GM12878 (cell line): ENCODE measurements at regions not wholly inside any gene's neighbourhood (a gene's known extent, or its start where the extent isn't known, plus 50 kb on each side); places are given as distances from the start of the nearest gene placed in this dataset.

Experiments
- ATAC-seq: fragments of 200-7000 bp; cut with Tn5 transposase; 3 replicates; pipeline ENCODE4 v1.9.1; 2020; ENCODE audit warnings: mild to moderate bottlenecking, moderate library complexity
- BruUV-seq: library from RNA; stranded (reverse); fragments of 400-500 nt; replicated peaks from 2 replicates; lab custom pipeline; 2021; lab: Mats Ljungman, UMichigan
- CTCF ChIA-PET: fragments of 300-600 bp; sonication (Branson Sonifier 250); formaldehyde crosslinking; extraction: SDS; loops from one replicate; lab custom pipeline; 2021; ENCODE audit warnings: inconsistent platforms; lab: Yijun Ruan, JAX
- POLR2A ChIA-PET: fragments of 350-600 bp; formaldehyde crosslinking; extraction: SDS; loops from one replicate; lab custom pipeline; 2021; ENCODE audit warnings: inconsistent platforms; lab: Charles Lee
- RAD21 ChIA-PET: fragments of 300-600 bp; sonication (Branson Sonifier 250); formaldehyde crosslinking; loops from one replicate; lab custom pipeline; 2023; ENCODE audit warnings: antibody characterized with exemption; ENCODE audit not compliant: unreplicated experiment; lab: Charles Lee
- SMC1A ChIA-PET: fragments of 300-600 bp; sonication (Branson Sonifier 250); formaldehyde crosslinking; loops from one replicate; lab custom pipeline; 2023; ENCODE audit not compliant: unreplicated experiment, uncharacterized antibody; lab: Charles Lee
- DNase-seq: peaks from one replicate; pipeline ENCODE4 v3.0.0-alpha.2; 2011; ENCODE audit warnings: low read depth, low spot score
- FAIRE-seq: peaks from 3 replicates; lab custom pipeline; 2011; peaks lifted over from hg19 to GRCh38; lab: Jason Lieb, UNC
- H2AFZ ChIP-seq: 2 replicates; pipeline ENCODE4 v1.6.0; 2011; ENCODE audit warnings: low read depth, low read length, control low read depth; ENCODE audit not compliant: control insufficient read depth
- H3K27ac ChIP-seq: 2 replicates; pipeline ENCODE4 v1.5.1; 2011; ENCODE audit warnings: control low read depth; ENCODE audit not compliant: control insufficient read depth, insufficient read depth
- H3K27me3 ChIP-seq, 2 experiments: replicated peaks in 1 of 2; 2 replicates each; pipeline versions ENCODE4 v1.6.0 to v1.6.1; 2011; ENCODE audit warnings: low read length in 1 of 2; ENCODE audit not compliant: control insufficient read depth in 2 of 2, insufficient read depth in 2 of 2
- H3K36me3 ChIP-seq, 2 experiments: 2 replicates each; pipeline ENCODE4 v1.5.1; 2011; ENCODE audit warnings: low read length in 1 of 2; ENCODE audit not compliant: control insufficient read depth in 2 of 2, insufficient read depth in 2 of 2
- H3K4me1 ChIP-seq: 2 replicates; pipeline ENCODE4 v1.6.1; 2011; ENCODE audit warnings: mild to moderate bottlenecking, low read length, moderate library complexity, mixed read lengths; ENCODE audit not compliant: control insufficient read depth, insufficient read depth
- H3K4me2 ChIP-seq: 2 replicates; pipeline ENCODE4 v1.6.0; 2011; ENCODE audit warnings: control low read depth; ENCODE audit not compliant: control insufficient read depth, insufficient read depth
- H3K4me3 ChIP-seq: fragments of 200-600 bp; sonication (generic); 2 replicates; pipeline ENCODE4 v1.5.1; 2016
- H3K79me2 ChIP-seq: 2 replicates; pipeline ENCODE4 v1.6.0; 2011; ENCODE audit warnings: low read length; ENCODE audit not compliant: control insufficient read depth, insufficient read depth
- H3K9ac ChIP-seq: 2 replicates; pipeline ENCODE4 v1.8.0; 2011; ENCODE audit warnings: low read length, control low read depth, mixed read lengths; ENCODE audit not compliant: control insufficient read depth, insufficient read depth
- H3K9me3 ChIP-seq: replicated peaks from 3 replicates; pipeline ENCODE4 v1.5.1; 2011; ENCODE audit warnings: mild to moderate bottlenecking, low read length; ENCODE audit not compliant: control insufficient read depth, insufficient read depth
- H4K20me1 ChIP-seq: 2 replicates; pipeline ENCODE4 v1.6.0; 2011; ENCODE audit not compliant: control insufficient read depth, insufficient read depth
- ETV6 ChIP-seq, 2 experiments: fragments of 450-650 bp in 1 of 2; IDR thresholded peaks in 1 of 2; conservative IDR thresholded peaks in 1 of 2; 2 replicates each; pipeline ENCODE4 v1.6.1; 2014; ENCODE audit warnings: antibody characterized with exemption in 1 of 2, borderline replicate concordance in 1 of 2, low read depth in 1 of 2, mild to moderate bottlenecking in 1 of 2, moderate library complexity in 1 of 2
- FOXK2 ChIP-seq: fragments of 450-650 bp; IDR thresholded peaks from 2 replicates; pipeline ENCODE4 v1.6.1; 2017; ENCODE audit warnings: mild to moderate bottlenecking, moderate library complexity
- LARP7 ChIP-seq: fragments of 450-650 bp; IDR thresholded peaks from 2 replicates; pipeline ENCODE4 v1.6.1; 2017; ENCODE audit warnings: mild to moderate bottlenecking
- NR2C2 ChIP-seq: IDR thresholded peaks from 2 replicates; pipeline ENCODE4 v1.6.1; 2011; ENCODE audit warnings: borderline replicate concordance, low read depth; ENCODE audit not compliant: control insufficient read depth, insufficient read length
- RAD21 ChIP-seq: IDR thresholded peaks from 2 replicates; pipeline ENCODE4 v1.6.1; 2011; ENCODE audit warnings: mild to moderate bottlenecking, low read depth, low read length, moderate library complexity; ENCODE audit not compliant: insufficient read depth
- RELA ChIP-seq: fragments of 450-650 bp; IDR thresholded peaks from 2 replicates; pipeline ENCODE4 v1.8.0; 2014; ENCODE audit warnings: borderline replicate concordance; ENCODE audit not compliant: partially characterized antibody
- RUNX3 ChIP-seq: IDR thresholded peaks from 2 replicates; pipeline ENCODE4 v1.6.1; 2012; ENCODE audit warnings: low read length, inconsistent platforms
- WRNIP1 ChIP-seq: IDR thresholded peaks from 2 replicates; pipeline ENCODE4 v1.6.1; 2011; ENCODE audit warnings: low read depth, low read length, improper control_type of control experiment, borderline replicate concordance
- WGBS: methylation state at CpG from one replicate; pipeline ENCODE4 v1.1.6; 2016; ENCODE audit warnings: low lambda C conversion rate; ENCODE audit not compliant: insufficient replicate concordance, insufficient coverage; ENCODE audit errors: missing lambda C conversion rate; 5-methylcytosine and 5-hydroxymethylcytosine counted together
- in situ Hi-C: fragments of 300-500 bp; cut with MboI; formaldehyde crosslinking; loops from 9 replicates; pipeline ENCODE4 v1.14.3; 2018; ENCODE audit warnings: mixed read lengths
- intact Hi-C: fragments of 100-400 bp; cut with micrococcal nuclease; formaldehyde crosslinking; loops from one replicate; pipeline ENCODE4 v1.14.2; 2022; ENCODE audit not compliant: unreplicated experiment
- TF ChIP-seq, protein P1 (sequence below): IDR thresholded peaks from 2 replicates; pipeline ENCODE4 v1.6.1; 2012; ENCODE audit warnings: low read depth, low read length, improper control_type of control experiment
- TF ChIP-seq, protein P2 (sequence below): fragments of 450-650 bp; conservative IDR thresholded peaks from 2 replicates; pipeline ENCODE4 v1.6.1; 2017; ENCODE audit warnings: mild to moderate bottlenecking, moderate library complexity

DNA sequence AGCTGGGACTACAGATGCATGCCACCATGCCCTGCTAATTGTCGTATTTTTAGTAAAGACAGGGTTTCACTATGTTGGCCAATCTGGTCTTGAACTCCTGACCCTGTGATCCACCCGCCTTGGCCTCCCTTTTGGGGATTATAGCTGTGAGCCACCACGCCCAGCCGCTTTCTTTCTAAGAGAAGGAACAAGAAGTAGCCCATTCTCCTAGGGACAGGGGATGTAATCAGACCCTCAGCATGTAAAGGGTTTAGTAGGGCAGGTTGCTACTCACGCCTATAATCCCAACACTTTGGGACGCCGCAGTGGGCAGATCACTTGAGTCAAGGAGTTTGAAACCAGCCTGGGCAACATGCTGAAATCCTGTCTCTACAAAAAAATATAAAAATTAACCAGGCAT is 189.7 kb downstream of the TOMM20 start (continued):
- no peak for TF ChIP-seq WRNIP1
- TF ChIP-seq RAD21 = no peak

DNA sequence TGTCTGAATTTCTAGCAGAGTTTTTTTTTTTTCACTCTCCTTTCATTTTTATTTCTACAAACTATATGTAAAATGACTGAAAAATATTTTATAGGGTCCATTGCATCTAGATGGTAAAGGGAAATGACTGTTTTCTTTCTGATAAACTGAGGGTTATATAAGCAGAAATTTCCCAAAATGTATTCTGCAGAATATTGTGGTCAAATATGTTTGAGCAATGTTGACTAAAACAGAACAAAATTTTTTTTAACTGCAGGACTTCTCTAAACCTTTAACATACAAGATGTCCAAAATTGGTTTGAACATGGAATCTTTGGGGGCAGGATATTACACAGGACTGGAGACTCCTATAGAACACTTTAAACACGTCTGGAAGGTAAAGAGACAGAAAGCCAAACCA is 190.5 kb downstream of the TOMM20 start:
- Histone ChIP-seq H2AFZ (no peak overlapping the region), H3K4me2 (no peak overlapping the region), H3K36me3 (no peaks in the 10 kb centered on the region), H4K20me1 (no peaks in the 10 kb centered on the region), H3K4me1 (peaks cover 14% of the 10 kb centered on the region), H3K4me3 (no peak overlapping the region), H3K79me2 (no peaks in the 10 kb centered on the region), H3K27ac (no peak overlapping the region), H3K9me3 (no peaks in the 10 kb centered on the region; the same call in 2 of the 3 replicates), H3K9ac (no peak overlapping the region), H3K27me3 (no peaks in the 10 kb centered on the region)
- ATAC-seq (no peak), FAIRE-seq (no peak), DNase-seq (no peak)
- POLR2A ChIA-PET = interaction anchor here (0.6 to 1.0 kb wide), 4 partner anchors 9 to 949 kb away, joined by 3 to 5 read pairs (median 3); no protein-coding TSS in a partner anchor
- BruUV-seq = no TSS peak
- intact Hi-C loops = no loop called here
- RAD21 ChIA-PET = no interaction called here
- no peak for TF ChIP-seq NR2C2
- TF ChIP-seq, protein P1, sequence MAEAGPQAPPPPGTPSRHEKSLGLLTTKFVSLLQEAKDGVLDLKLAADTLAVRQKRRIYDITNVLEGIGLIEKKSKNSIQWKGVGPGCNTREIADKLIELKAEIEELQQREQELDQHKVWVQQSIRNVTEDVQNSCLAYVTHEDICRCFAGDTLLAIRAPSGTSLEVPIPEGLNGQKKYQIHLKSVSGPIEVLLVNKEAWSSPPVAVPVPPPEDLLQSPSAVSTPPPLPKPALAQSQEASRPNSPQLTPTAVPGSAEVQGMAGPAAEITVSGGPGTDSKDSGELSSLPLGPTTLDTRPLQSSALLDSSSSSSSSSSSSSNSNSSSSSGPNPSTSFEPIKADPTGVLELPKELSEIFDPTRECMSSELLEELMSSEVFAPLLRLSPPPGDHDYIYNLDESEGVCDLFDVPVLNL = no peak
- no peak for TF ChIP-seq FOXK2
- no peak for TF ChIP-seq LARP7
- TF ChIP-seq, protein P2, sequence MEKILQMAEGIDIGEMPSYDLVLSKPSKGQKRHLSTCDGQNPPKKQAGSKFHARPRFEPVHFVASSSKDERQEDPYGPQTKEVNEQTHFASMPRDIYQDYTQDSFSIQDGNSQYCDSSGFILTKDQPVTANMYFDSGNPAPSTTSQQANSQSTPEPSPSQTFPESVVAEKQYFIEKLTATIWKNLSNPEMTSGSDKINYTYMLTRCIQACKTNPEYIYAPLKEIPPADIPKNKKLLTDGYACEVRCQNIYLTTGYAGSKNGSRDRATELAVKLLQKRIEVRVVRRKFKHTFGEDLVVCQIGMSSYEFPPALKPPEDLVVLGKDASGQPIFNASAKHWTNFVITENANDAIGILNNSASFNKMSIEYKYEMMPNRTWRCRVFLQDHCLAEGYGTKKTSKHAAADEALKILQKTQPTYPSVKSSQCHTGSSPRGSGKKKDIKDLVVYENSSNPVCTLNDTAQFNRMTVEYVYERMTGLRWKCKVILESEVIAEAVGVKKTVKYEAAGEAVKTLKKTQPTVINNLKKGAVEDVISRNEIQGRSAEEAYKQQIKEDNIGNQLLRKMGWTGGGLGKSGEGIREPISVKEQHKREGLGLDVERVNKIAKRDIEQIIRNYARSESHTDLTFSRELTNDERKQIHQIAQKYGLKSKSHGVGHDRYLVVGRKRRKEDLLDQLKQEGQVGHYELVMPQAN = no peak
- no peak for TF ChIP-seq ETV6 (conservative IDR thresholded peaks at IDR 0.05 in 1 of 2, IDR thresholded peaks at IDR 0.05 in 1 of 2; ENCODE audit: borderline replicate concordance in 1 of 2, low read depth in 1 of 2)
- no peak for TF ChIP-seq RUNX3
- TF ChIP-seq RELA = no peak
- CTCF ChIA-PET = no interaction called here
- SMC1A ChIA-PET = interaction anchor here (0.9 to 1.8 kb wide), 3 partner anchors 12 to 333 kb away, joined by 3 to 6 read pairs (median 4); no protein-coding TSS in a partner anchor
- in situ Hi-C loops = no loop called here
- WGBS = 92% methylated on average over 1 of the region's 1 CpG
